ENCODE measurements at regions not wholly inside any gene's neighbourhood (a gene's known extent, or its start where the extent isn't known, plus 50 kb on each side); places are given as distances from the start of the nearest gene placed in this dataset.

DNA sequence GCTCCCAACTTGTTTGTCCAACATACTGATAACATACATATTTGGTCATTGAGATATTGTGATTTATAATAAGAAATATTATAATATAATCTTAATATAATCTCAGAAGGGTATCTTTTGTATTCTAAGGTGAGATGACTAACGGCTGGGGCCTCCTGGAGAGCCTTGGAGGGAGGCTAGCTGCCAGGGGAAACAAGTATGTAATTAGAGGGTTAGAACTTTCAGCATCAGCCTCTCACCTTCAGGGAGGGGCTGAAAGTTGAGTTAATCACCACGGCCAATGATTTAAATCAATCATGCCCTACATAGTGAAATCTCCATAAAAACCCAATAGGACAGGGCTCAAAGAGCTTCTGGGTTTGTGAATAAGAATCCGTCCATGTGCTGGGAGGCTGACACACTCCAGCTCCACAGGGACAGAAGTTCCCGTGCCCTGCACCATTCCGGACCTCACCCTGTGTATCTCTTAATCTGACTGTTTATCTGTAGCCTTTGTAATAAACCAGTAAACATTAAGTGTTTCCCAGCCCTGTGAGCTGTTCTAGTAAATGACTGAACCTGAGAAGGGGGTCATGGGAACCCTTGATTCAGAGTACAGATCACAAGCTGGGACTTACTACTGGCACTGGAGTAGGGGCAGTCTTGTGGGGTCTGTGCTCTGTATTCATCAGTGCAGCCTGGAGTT lies 86.3 kb upstream of the STEAP1B start:
- DNase-seq, result no peak

- no peak for DNase-seq
Observed at GRCh38 chr7:22584179-22584578, 84.2 kb upstream of the STEAP1B start.

DNA sequence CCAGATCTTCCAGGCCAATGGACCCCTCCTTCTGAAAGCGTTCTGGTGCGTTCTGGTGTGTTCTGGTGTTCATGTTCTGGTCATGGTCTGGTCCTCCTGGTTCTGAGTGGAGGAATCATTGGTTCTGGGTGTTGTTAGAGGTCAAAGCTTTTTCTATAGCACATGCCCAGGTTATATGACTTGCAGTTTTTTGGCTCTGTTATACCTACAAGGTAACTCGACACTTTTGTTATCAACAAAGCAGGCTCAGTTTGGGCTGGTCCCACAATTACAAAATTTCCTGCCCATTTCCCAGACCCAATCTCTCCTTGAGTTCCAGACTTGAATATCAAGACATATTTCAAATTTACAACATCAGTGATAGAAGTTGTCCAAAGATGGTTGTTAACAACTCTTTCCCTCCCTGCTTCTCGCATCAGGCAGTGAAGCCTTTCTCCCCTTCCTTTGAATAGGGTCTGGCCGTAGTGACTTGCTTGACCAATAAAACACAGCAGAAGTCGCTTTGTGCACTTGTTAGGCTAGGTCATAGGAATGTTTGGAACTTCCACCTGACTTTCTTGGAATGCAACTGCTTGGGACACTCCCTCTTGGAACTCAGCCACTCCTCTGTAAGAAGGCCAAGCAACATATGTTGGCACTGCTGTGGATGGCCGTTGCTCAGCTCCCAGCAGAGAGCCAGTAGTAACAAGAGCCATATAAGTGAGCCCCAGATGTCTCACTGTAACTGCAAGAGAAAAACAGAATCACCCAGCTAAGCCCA lies 83.1 kb upstream of the STEAP1B start:
- peak; percentile 72 for DNase-seq

- no peak for DNase-seq
Observed at GRCh38 chr7:22581099-22581498, 81.1 kb upstream of the STEAP1B start.

GRCh38 chr7:22579961-22580360 lies 80.0 kb upstream of the STEAP1B start:
- no peak for DNase-seq

GRCh38 chr7:22578007-22578733 lies 78.2 kb upstream of the STEAP1B start:
- peak; percentile 46 for DNase-seq

GRCh38 chr7:22577470-22578001 lies 77.5 kb upstream of the STEAP1B start:
- peak; percentile 98 for DNase-seq

- no peak for DNase-seq
Observed at GRCh38 chr7:22576612-22577469, 76.9 kb upstream of the STEAP1B start.

DNA sequence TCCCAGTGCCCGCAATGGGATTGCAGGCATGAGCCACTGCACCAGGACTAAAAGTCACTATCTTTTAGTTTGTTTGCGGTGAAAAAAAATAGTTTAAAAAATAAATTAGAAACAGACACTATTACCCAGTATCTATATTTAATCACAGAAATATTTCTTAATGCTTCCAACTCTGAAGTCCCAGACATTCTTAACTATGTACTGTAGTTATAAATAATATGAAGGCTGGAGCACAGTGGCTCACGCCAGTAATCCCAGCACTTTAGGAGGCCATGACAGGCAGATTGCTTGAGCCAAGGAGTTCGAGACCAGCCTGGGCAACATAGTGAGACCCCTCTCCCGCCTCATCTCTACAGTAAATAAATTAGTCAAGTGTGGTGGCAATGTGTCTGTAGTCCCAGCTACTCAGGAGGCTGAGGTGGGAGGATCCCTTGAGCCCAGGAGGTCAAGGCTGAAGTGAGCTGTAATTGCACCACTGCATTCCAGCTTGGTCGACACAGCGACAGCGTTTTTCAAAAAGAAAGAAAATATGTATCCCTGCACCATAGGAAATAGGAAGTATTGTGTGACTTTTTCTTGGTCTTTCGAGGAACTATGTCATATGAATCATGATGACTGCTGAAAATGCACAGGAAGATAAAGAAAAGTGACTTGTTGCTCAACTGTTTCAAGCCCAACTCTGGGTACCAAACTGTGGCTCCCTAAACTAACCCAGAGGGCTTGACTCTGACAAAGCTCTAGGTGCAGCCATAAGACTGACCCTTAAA lies 74.9 kb upstream of the STEAP1B start:
- DNase-seq, result peak; percentile 62

- DNase-seq, result peak; percentile 66
Observed at GRCh38 chr7:22572937-22573336, 72.9 kb upstream of the STEAP1B start.

- DNase-seq, result peak; percentile 58
Observed at GRCh38 chr7:22572292-22572691, 72.3 kb upstream of the STEAP1B start.

DNA sequence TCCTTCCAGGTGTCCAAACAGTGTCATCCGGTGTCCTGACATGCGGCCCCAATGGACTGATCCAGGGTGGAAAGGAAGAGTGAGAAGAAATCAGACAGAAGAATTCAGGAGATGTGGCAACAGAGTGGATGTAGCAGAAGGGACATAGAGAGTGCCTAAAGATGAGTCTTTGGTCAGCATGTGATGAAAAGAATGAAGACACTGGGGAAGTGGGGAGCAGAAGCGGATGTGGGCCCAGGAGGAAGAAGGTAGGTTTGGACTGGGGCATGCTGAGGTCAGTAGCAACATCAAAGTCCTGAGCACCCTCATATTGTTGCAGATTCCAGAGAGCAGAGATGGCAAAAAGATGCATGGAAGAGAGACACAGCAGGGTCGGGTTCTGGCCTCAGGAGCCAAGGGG lies 71.8 kb upstream of the STEAP1B start:
- no peak for DNase-seq

DNA sequence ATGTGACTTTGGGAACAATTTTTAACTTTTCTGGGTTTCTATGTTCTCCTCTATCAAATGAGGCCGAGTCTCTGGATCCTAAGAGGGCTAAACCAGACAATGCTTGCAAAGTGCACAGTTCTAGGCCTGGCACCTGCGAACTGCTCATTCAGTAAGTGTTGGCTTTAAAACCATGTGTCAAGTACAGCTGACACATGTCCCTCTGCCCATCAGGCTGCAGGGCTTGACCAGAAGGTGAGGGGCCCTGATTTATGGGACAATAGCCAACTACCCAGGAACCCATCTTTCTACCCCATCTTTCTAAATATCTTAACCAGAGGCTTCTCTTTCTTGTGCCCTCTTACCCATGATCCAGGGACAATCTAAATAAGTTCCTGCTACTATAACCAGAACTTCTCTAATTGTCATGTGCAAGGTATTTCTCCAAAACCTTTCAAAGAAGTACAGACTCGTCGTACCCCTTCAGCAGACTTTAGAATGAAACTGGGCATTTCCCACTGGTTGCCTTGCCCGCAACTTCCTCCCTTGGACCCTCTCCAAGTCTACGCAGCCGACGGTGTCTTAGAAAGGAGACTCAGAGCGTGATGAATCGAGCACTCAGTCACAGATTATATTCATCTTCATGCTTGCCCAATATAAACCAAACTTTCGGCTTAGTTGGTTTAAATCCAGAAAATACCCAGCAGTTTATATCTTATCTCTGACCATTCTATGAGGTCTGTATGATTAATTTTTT lies 69.8 kb upstream of the STEAP1B start:
- DNase-seq, result no peak

DNA sequence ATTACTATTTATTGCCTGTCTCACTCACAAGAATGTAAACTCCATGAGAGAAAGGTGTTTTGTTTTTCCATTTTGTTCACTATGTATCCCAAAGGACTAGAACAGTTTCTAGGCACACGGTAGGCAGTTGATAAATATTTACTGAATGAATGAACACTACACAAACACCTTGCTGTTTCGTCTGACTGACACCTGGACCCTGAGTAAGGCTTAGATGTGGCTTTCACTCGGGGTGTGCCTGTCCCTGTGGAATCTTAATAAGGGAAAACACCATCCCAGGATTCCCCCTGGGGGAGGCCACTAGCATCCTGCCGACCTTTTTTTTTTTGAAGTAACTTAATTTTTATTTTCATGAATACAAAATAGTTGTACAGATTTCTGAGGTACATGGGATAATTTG lies 66.6 kb upstream of the STEAP1B start:
- no peak for DNase-seq

DNA sequence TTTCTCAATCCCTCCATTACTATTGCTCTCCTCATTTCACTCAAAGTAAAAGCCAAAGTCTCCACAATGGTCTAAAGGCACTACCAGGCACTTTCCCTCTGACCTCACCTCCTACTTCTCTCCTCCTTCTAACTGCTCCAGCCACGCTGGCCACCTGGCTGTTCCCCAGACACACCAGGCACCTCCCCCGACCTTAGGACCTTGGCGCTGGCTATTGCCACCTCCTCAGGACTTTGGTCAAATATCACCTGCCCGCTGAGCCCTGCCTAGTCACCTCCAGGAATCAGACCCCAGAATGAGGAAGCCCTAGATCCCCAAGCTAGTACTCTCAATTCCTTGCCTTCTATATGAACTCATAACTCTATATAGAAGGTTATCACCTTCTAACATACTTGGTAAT lies 66.2 kb upstream of the STEAP1B start:
- no peak for DNase-seq

DNA sequence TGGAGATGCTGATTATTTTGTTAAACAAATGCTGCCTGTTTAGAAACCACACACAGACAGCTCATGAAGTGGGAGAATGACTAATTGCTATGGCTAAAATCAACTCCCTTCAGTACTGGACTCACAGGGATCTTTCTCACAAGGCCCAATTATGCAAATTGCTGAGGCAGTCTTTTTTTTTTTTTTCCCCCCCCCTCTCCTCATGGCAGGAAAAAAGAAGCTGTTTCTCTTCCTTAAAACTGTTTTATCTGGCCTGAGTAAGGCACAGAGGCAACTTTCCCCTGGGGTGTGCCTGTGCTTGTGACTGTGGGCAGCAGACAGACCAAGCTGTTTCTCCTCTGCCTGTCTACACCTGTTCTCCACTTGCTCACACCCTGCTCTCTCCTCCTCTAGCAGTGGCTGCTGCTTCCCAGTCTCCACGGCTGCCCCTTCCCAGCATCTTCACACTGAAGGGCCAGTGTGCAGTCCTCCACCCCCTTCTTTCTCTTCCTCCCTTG lies 65.4 kb upstream of the STEAP1B start:
- DNase-seq, result peak; percentile 70

DNA sequence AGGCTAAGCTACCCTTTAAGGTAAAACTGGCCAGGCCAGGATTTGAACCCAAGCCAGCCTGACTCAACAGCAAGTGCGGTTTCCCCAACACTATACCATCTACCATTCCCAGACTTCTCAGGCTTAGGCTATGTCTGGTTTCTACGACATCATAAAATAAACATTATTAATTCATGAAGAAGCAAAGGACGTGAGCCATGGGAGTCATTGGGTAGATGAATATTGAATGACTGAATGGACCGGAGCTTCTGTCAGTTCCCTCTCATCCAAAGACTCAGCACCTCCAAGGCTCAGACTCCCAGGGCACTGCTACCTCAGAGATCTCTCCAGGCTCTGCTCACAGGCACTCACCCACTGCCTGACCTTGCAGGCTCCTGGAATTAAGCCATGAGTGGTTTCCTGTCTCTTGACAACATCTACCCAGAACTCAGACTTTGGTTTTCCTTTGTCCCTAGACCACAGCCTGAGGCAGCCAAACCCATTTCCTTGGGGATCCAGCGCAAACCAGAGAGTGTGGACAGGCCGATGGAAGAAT lies 64.6 kb upstream of the STEAP1B start:
- peak; percentile 93 for DNase-seq

DNA sequence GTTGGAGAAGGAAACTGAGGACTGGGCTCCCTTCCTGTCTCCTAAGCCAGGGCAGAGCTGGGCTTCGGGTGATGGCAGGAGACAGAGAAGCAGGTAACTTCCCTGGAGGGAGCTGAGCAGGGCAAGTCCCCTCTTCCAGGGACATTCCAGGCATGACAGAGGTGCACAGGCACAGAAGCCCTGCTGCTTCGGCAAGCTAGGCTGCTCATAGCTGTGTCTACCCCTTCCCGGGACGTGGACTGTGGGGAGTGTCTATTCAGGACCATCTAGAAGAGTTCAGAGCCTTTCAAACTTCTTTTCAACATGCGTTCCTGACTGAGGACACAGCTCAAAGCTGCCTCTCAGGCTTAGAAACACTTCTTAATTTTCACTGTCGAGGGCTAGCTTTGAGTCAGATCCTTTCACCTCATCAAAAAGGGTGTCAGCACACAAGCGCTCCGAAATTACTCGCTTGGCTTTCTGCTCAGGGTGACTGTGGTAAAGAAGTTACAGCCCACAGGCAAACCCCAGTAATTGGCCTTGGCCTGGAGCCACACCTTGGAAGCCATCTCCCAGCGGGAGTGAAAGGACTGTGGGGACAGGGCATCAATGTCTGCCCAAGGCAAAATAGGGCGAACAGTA lies 63.7 kb upstream of the STEAP1B start:
- DNase-seq, result no peak

DNA sequence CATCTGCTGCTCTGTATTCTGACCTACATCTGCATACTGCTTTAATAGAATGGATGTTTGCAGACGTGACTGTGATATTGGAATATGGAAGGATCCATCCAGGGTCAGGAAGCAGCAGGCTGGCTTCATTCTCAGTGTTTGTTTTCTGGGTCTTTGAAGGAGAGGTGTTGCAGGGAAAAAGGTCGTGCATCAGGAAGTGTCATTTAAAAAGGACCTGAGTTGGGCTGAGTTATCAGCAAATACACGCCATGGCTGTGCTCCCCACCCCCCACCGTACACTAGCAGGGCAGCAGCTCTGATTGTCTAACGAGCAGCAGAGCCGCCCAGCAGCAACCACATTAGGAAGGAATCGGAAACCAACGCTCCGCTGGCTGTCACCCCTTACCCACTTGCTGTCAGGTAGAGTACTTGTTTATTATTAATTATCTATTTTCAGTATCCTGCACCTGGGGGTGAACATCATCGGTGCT lies 63.1 kb upstream of the STEAP1B start:
- DNase-seq, result no peak
